Astrocyte of the spinal cord (primary cell): ENCODE measurements at regions not wholly inside any gene's neighbourhood (a gene's known extent, or its start where the extent isn't known, plus 50 kb on each side); places are given as distances from the start of the nearest gene placed in this dataset.

ENCODE experiments used
- DNase-seq: peaks from one replicate; pipeline ENCODE4 v3.0.0; 2011; ENCODE audit warnings: low read depth, low spot score
- H3K4me3 ChIP-seq: 2 replicates; pipeline ENCODE4 v1.5.1; 2011; ENCODE audit warnings: low read depth, mild to moderate bottlenecking, low read length, moderate library complexity
- CTCF ChIP-seq: IDR thresholded peaks from 2 replicates; pipeline ENCODE4 v1.5.1; 2012; ENCODE audit warnings: low read depth, mild to moderate bottlenecking, low read length, inconsistent platforms
- in situ Hi-C: cut with HindIII; loops from 2 replicates; pipeline ENCODE4 v1.10.0; 2017; ENCODE audit warnings: low sequenced_read_pairs

DNA sequence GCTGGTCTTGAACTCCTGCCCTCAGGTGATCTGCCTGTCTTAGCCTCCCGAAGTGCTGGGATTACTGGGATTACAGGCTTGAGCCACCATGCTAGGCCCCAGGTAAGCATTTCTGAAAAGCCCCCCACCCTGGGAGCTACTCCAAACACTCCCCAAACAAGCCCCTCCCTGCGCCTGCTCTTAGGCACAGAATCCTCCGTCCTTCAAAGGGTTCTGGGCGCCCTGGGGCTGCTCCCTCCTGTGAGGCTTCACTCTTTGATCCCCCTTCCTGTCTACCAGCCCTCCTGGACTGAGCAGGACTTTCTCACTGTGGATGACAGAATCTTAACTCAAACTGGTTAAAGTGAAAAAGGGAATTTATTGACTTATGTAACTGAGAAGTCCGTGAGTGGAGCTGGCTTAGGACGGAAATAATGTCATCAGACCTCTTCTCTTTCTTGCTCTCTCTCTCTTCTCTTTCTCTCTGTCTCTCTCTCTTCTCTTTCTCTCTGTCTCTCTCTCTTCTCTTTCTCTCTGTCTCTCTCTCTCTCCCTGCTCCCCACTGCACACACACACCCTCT lies 66.9 kb upstream of the CLMN start:
- in situ Hi-C loops, result no loop called here
- no peak overlapping the region for H3K4me3 ChIP-seq
- DNase-seq, result no peak
- TF ChIP-seq CTCF, result no peak

- no peak overlapping the region for H3K4me3 ChIP-seq
- no peak for DNase-seq
- in situ Hi-C loops, result no loop called here
- no peak for TF ChIP-seq CTCF
These were observed 66.0 kb upstream of the CLMN start for GRCh38 chr14:95385701-95386100.

DNA sequence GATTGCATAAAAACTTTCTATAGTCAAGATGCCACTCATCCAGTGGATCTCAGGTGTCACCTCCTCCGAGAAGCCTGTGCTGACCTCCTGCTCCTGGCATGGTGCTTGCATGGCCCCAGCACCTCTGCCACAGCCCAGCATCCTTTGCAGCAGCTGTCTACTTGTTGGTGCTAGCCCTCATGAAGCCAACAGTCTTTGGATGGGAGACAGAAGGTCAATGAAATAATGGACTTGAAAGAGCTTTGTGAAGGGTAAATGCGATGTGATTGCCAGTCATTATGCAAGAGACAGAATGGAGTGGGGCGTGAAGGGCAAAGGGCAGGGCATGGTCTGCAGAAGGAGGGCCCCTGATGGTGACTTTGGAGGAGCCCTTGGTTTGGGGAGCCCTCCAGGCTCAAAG lies 63.0 kb upstream of the CLMN start:
- no peak overlapping the region for H3K4me3 ChIP-seq
- TF ChIP-seq CTCF, result no peak
- in situ Hi-C loops, result no loop called here
- no peak for DNase-seq

GRCh38 chr14:95381726-95382125 lies 62.0 kb upstream of the CLMN start:
- in situ Hi-C loops, result no loop called here
- DNase-seq, result no peak
- H3K4me3 ChIP-seq, result no peak overlapping the region
- no peak for TF ChIP-seq CTCF

DNA sequence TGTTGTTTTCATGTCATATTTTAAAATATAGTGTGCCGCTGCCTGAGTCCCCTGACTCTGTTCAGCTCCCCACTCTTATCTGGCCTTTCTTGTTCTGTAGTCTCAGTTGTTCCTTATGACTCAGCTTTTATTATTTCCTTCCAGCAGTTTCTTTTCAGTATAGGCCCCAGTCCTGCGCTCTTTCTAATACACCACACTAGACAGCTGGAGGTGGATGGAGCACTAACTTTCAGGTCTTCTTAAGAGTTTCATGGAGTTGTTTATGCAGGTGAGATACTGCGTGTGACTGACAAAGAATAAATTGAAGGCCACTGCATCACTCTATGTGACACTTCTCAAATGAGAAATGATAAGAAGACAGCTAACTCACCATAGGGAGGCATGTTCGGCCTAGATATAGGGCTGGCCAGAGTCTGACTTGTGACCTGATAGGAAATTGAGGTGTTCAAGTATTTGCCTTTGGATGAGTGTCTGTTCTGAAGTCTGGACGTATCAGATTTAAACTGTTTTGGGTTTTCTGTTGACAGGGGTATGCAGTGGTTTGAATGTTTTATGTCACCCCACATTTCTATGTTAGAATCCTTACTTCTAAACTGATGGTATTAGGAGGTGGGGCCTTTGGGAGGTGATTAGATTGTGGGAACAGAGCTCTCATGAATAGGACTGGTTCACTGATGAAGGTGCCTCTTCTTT lies 60.8 kb upstream of the CLMN start:
- in situ Hi-C loops, result no loop called here

DNA sequence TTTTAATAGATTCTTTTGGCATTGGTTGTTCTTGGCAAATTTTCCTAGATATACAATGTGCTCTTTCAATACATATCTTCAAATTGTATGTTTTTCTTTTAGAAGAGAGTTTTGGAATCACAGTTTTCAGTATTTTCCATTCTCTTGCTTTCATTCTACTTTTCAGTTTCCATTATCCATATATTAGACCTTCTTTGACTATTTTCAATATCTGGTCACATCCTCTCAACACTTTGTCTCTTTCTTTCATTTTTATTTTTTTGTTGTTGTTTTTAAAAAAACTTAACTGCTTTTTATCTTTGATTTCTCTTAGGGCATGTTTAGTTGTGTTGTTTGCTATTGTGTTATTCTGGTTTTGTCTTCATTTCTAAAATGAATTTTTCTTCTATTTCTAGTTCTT lies 59.9 kb upstream of the CLMN start:
- no peak for DNase-seq
- TF ChIP-seq CTCF, result no peak
- no peak overlapping the region for H3K4me3 ChIP-seq
- in situ Hi-C loops, result no loop called here

More for the DNA sequence above, 60.8 kb upstream of the CLMN start:
- H3K4me3 ChIP-seq, result no peak overlapping the region
- no peak for DNase-seq
- no peak for TF ChIP-seq CTCF
